Naive thymus-derived CD4-positive, alpha-beta T cell (primary cell): ENCODE measurements at regions not wholly inside any gene's neighbourhood (a gene's known extent, or its start where the extent isn't known, plus 50 kb on each side); places are given as distances from the start of the nearest gene placed in this dataset.

Source experiments
- ATAC-seq: fragments of 150-1000 bp; cut with Tn5 transposase; 2 replicates; pipeline ENCODE4 v1.10.0; 2021; ENCODE audit warnings: mild to moderate bottlenecking, moderate library complexity
- CTCF ChIA-PET: fragments of 350-600 bp; sonication (Branson Sonifier 250); formaldehyde crosslinking; loops from one replicate; lab custom pipeline; 2021; ENCODE audit warnings: antibody characterized with exemption; lab: Charles Lee
- POLR2A ChIA-PET: fragments of 350-600 bp; sonication (Branson Sonifier 250); formaldehyde crosslinking; loops from one replicate; lab custom pipeline; 2021; ENCODE audit warnings: antibody characterized with exemption, inconsistent platforms; lab: Charles Lee
- DNase-seq, 9 donors: peaks; one replicate each; pipeline versions ENCODE4 v3.0.0 to v3.0.0-alpha.2; 2020 to 2022; ENCODE audit warnings: mixed read lengths in 1 of 9
- H3K27ac ChIP-seq: one replicate; pipeline ENCODE4 v1.7.0; 2013; ENCODE audit warnings: mild to moderate bottlenecking, low read depth, low read length, moderate library complexity
- H3K27me3 ChIP-seq, 2 donors: one replicate each; pipeline ENCODE4 v1.7.0; 2013; ENCODE audit warnings: low read length in 2 of 2, mild to moderate bottlenecking in 2 of 2, moderate library complexity in 2 of 2; ENCODE audit not compliant: control insufficient read depth in 2 of 2, insufficient read depth in 2 of 2
- H3K36me3 ChIP-seq, 3 experiments: 1 replicate in 2 of 3; 2 replicates in 1 of 3; pipeline ENCODE4 v1.7.0; 2013; ENCODE audit warnings: low read length in 3 of 3, mild to moderate bottlenecking in 3 of 3, moderate library complexity in 1 of 3; ENCODE audit not compliant: insufficient read depth in 3 of 3, control insufficient read depth in 2 of 3
- H3K4me1 ChIP-seq, 2 donors: one replicate each; pipeline ENCODE4 v1.7.0; 2013; ENCODE audit warnings: low read length in 2 of 2, mild to moderate bottlenecking in 2 of 2, moderate library complexity in 1 of 2; ENCODE audit not compliant: control insufficient read depth in 2 of 2, insufficient read depth in 2 of 2
- H3K4me3 ChIP-seq: 2 replicates; pipeline ENCODE4 v1.7.0; 2013; ENCODE audit warnings: mild to moderate bottlenecking, low read length
- H3K9me3 ChIP-seq, 3 experiments: 1 replicate in 2 of 3; 2 replicates in 1 of 3; pipeline ENCODE4 v1.7.0; 2013; ENCODE audit warnings: low read length in 3 of 3; ENCODE audit not compliant: control insufficient read depth in 2 of 3
- H3K27ac Mint-ChIP-seq, 9 donors: one replicate each; pipeline ENCODE4 v1.8.0; 2020 to 2022; ENCODE audit warnings: mixed read lengths in 9 of 9, mild to moderate bottlenecking in 8 of 9, moderate library complexity in 5 of 9, inconsistent platforms in 2 of 9
- H3K27me3 Mint-ChIP-seq, 5 donors: one replicate each; pipeline ENCODE4 v1.8.0; 2021 to 2022; ENCODE audit warnings: mixed read lengths in 5 of 5, mild to moderate bottlenecking in 1 of 5
- H3K36me3 Mint-ChIP-seq, 5 donors: one replicate each; pipeline ENCODE4 v1.8.0; 2020 to 2022; ENCODE audit warnings: mixed read lengths in 5 of 5, mild to moderate bottlenecking in 3 of 5, inconsistent platforms in 1 of 5
- H3K4me1 Mint-ChIP-seq, 7 donors: one replicate each; pipeline ENCODE4 v1.8.0; 2020 to 2022; ENCODE audit warnings: mixed read lengths in 7 of 7, mild to moderate bottlenecking in 3 of 7, inconsistent platforms in 1 of 7
- H3K4me3 Mint-ChIP-seq, 10 donors: one replicate each; pipeline ENCODE4 v1.8.0; 2020 to 2022; ENCODE audit warnings: mild to moderate bottlenecking in 10 of 10, mixed read lengths in 10 of 10, moderate library complexity in 6 of 10, inconsistent platforms in 2 of 10
- H3K9me3 Mint-ChIP-seq, 11 donors: one replicate each; pipeline ENCODE4 v1.8.0; 2020 to 2022; ENCODE audit warnings: mixed read lengths in 11 of 11, mild to moderate bottlenecking in 4 of 11, inconsistent platforms in 1 of 11, moderate library complexity in 1 of 11
- intact Hi-C, 2 donors: fragments of 100-400 bp; cut with micrococcal nuclease; formaldehyde crosslinking; loops; one replicate each; pipeline ENCODE4 v1.15.1; 2023

GRCh38 chr2:236341721-236342120, 77.5 kb upstream of the ASB18 start:
- no peak for ATAC-seq
- CTCF ChIA-PET, result no interaction called here

GRCh38 chr2:236342507-236342906, 78.3 kb upstream of the ASB18 start:
- no peak overlapping the region for H3K27ac Mint-ChIP-seq
- ChIA-PET CTCF (no interaction called here), POLR2A (no interaction called here)
- Histone ChIP-seq H3K36me3 (no peaks in the 10 kb centered on the region), H3K4me3 (no peak overlapping the region), H3K4me1 (no peaks in the 10 kb centered on the region), H3K27me3 (no peaks in the 10 kb centered on the region), H3K9me3 (no peaks in the 10 kb centered on the region), H3K27ac (no peak overlapping the region)
- H3K4me1 Mint-ChIP-seq, result no peaks in the 10 kb centered on the region
- intact Hi-C loops, result loop anchor here in 1 of 2 donors (2.0 kb wide), 1 partner anchor 226 kb away; the partner anchor contains the start of gene ACKR3
- peaks cover 0 to 9% (median 0%) of the 10 kb centered on the region in 5 donors for H3K27me3 Mint-ChIP-seq
- H3K9me3 Mint-ChIP-seq, result peaks cover 0 to 2% (median 0%) of the 10 kb centered on the region in 11 donors
- H3K4me3 Mint-ChIP-seq, result no peak overlapping the region
- DNase-seq (no peak), ATAC-seq (no peak)
- no peaks in the 10 kb centered on the region for H3K36me3 Mint-ChIP-seq

More at GRCh38 chr2:236341721-236342120, 77.5 kb upstream of the ASB18 start:
- no peaks in the 10 kb centered on the region for H3K4me1 ChIP-seq
- no peaks in the 10 kb centered on the region for H3K27me3 ChIP-seq
- Mint-ChIP-seq H3K27me3 (peaks cover 0 to 9% (median 0%) of the 10 kb centered on the region in 5 donors), H3K4me3 (no peak overlapping the region), H3K27ac (no peak overlapping the region), H3K9me3 (peaks cover 0 to 2% (median 0%) of the 10 kb centered on the region in 11 donors), H3K36me3 (no peaks in the 10 kb centered on the region), H3K4me1 (no peaks in the 10 kb centered on the region)
- POLR2A ChIA-PET, result no interaction called here
- H3K9me3 ChIP-seq, result no peaks in the 10 kb centered on the region
- DNase-seq, result no peak
- no peak overlapping the region for H3K4me3 ChIP-seq
- no peak overlapping the region for H3K27ac ChIP-seq
- H3K36me3 ChIP-seq, result no peaks in the 10 kb centered on the region
- intact Hi-C loops, result loop anchor here in 1 of 2 donors (2.0 kb wide), 1 partner anchor 227 kb away; the partner anchor contains the start of gene ACKR3

- H3K27ac Mint-ChIP-seq, result no peak overlapping the region
- H3K27me3 Mint-ChIP-seq, result peaks cover 0 to 9% (median under 1%) of the 10 kb centered on the region in 5 donors
- H3K4me1 Mint-ChIP-seq, result no peaks in the 10 kb centered on the region
- no peak overlapping the region for H3K4me3 ChIP-seq
- CTCF ChIA-PET, result no interaction called here
- intact Hi-C loops, result loop anchor here (1.0 to 2.0 kb wide), 3 partner anchors 226 to 729 kb away; partner anchors contain the start of gene ACKR3 (in 1 of the 2)
- no peak overlapping the region for H3K27ac ChIP-seq
- ATAC-seq (no peak), DNase-seq (no peak)
- H3K9me3 ChIP-seq, result no peaks in the 10 kb centered on the region
- peaks cover 0 to 2% (median 0%) of the 10 kb centered on the region in 11 donors for H3K9me3 Mint-ChIP-seq
- POLR2A ChIA-PET, result no interaction called here
- H3K36me3 ChIP-seq, result no peaks in the 10 kb centered on the region
- H3K27me3 ChIP-seq, result no peaks in the 10 kb centered on the region
- H3K36me3 Mint-ChIP-seq, result no peaks in the 10 kb centered on the region
- H3K4me3 Mint-ChIP-seq, result no peak overlapping the region
- no peaks in the 10 kb centered on the region for H3K4me1 ChIP-seq
These were observed 78.7 kb upstream of the ASB18 start for GRCh38 chr2:236342951-236343350.

- Mint-ChIP-seq H3K4me1 (no peaks in the 10 kb centered on the region), H3K4me3 (no peak overlapping the region), H3K9me3 (peaks cover 0 to 2% (median 0%) of the 10 kb centered on the region in 11 donors), H3K27ac (no peak overlapping the region), H3K36me3 (no peaks in the 10 kb centered on the region), H3K27me3 (peaks cover 0 to 6% (median 5%) of the 10 kb centered on the region in 5 donors)
- Histone ChIP-seq H3K4me1 (no peaks in the 10 kb centered on the region), H3K9me3 (no peaks in the 10 kb centered on the region), H3K4me3 (no peak overlapping the region), H3K27ac (no peak overlapping the region), H3K36me3 (no peaks in the 10 kb centered on the region), H3K27me3 (no peaks in the 10 kb centered on the region)
- peak; percentile 50 for ATAC-seq
- POLR2A ChIA-PET, result no interaction called here
- intact Hi-C loops, result loop anchor here (1.0 to 2.0 kb wide), 3 partner anchors 225 to 729 kb away; partner anchors contain the start of gene ACKR3 (in 1 of the 2)
- peak in 7 of 9 donors; percentile 26 to 60 (median 50) for DNase-seq
- CTCF ChIA-PET, result interaction anchor here (1.0 kb wide), 1 partner anchor 10 kb away, joined by 3 read pairs; no protein-coding TSS in a partner anchor
These were observed 79.4 kb upstream of the ASB18 start for GRCh38 chr2:236343400-236344161.

GRCh38 chr2:236344446-236344845, 80.2 kb upstream of the ASB18 start:
- DNase-seq, result no peak
- intact Hi-C loops, result no loop called here
- H3K27ac ChIP-seq, result no peak overlapping the region
- no peak overlapping the region for H3K4me3 ChIP-seq
- H3K9me3 Mint-ChIP-seq, result peaks cover 0 to 2% (median 0%) of the 10 kb centered on the region in 11 donors
- H3K27me3 Mint-ChIP-seq, result peaks cover 0 to 5% (median 0%) of the 10 kb centered on the region in 5 donors
- no peaks in the 10 kb centered on the region for H3K36me3 ChIP-seq
- H3K4me1 ChIP-seq, result no peaks in the 10 kb centered on the region
- no peak overlapping the region for H3K4me3 Mint-ChIP-seq
- H3K9me3 ChIP-seq, result no peaks in the 10 kb centered on the region
- POLR2A ChIA-PET, result no interaction called here
- no peak for ATAC-seq
- no peaks in the 10 kb centered on the region for H3K27me3 ChIP-seq
- H3K27ac Mint-ChIP-seq, result no peak overlapping the region
- no peaks in the 10 kb centered on the region for H3K36me3 Mint-ChIP-seq
- no peaks in the 10 kb centered on the region for H3K4me1 Mint-ChIP-seq
- CTCF ChIA-PET, result no interaction called here

GRCh38 chr2:236345081-236345714, 81.0 kb upstream of the ASB18 start:
- POLR2A ChIA-PET, result no interaction called here
- H3K27me3 Mint-ChIP-seq, result peaks cover 0 to 5% (median 0%) of the 10 kb centered on the region in 5 donors

More at GRCh38 chr2:236345081-236345714, 81.0 kb upstream of the ASB18 start:
- no peaks in the 10 kb centered on the region for H3K4me1 Mint-ChIP-seq
- Histone ChIP-seq H3K9me3 (no peaks in the 10 kb centered on the region), H3K36me3 (no peaks in the 10 kb centered on the region), H3K27ac (no peak overlapping the region), H3K4me3 (no peak overlapping the region), H3K27me3 (no peaks in the 10 kb centered on the region), H3K4me1 (no peaks in the 10 kb centered on the region)
- peaks cover 0 to 2% (median 0%) of the 10 kb centered on the region in 11 donors for H3K9me3 Mint-ChIP-seq
- ATAC-seq, result no peak
- H3K27ac Mint-ChIP-seq, result no peak overlapping the region
- DNase-seq, result no peak
- intact Hi-C loops, result no loop called here
- no peaks in the 10 kb centered on the region for H3K36me3 Mint-ChIP-seq
- no peak overlapping the region for H3K4me3 Mint-ChIP-seq
- CTCF ChIA-PET, result no interaction called here
